Panc1 (cell line): ENCODE measurements at regions not wholly inside any gene's neighbourhood (a gene's known extent, or its start where the extent isn't known, plus 50 kb on each side); places are given as distances from the start of the nearest gene placed in this dataset.

Experiments
- ATAC-seq: fragments of 200-7000 bp; cut with Tn5 transposase; 2 replicates; pipeline ENCODE4 v1.9.1; 2020; ENCODE audit warnings: mild to moderate bottlenecking, moderate library complexity
- BruUV-seq: library from RNA; stranded (reverse); fragments of 400-500 nt; replicated peaks from 2 replicates; lab custom pipeline; 2021; lab: Mats Ljungman, UMichigan
- CTCF ChIA-PET: fragments of 300-600 bp; sonication (Branson Sonifier 250); formaldehyde crosslinking; loops from one replicate; lab custom pipeline; 2022; ENCODE audit warnings: antibody characterized with exemption; lab: Charles Lee
- POLR2A ChIA-PET: fragments of 300-600 bp; sonication (Branson Sonifier 250); formaldehyde crosslinking; loops from one replicate; lab custom pipeline; 2022; ENCODE audit warnings: antibody characterized with exemption; lab: Charles Lee
- DNase-seq: peaks from one replicate; pipeline ENCODE4 v3.0.0-alpha.2; 2010; ENCODE audit warnings: low read depth, low spot score
- H3K27ac ChIP-seq: 2 replicates; pipeline ENCODE4 v1.5.1; 2011; ENCODE audit warnings: mild to moderate bottlenecking, low read length, inconsistent platforms
- H3K27me3 ChIP-seq: fragments of 200-500 bp; sonication (Bioruptor generic); 2 replicates; pipeline ENCODE4 v1.6.0; 2014; ENCODE audit warnings: low read length, inconsistent platforms; ENCODE audit not compliant: control insufficient read depth, insufficient read depth
- H3K36me3 ChIP-seq: fragments of 200-500 bp; sonication (Bioruptor generic); 2 replicates; pipeline ENCODE4 v1.5.1; 2014; ENCODE audit warnings: inconsistent platforms, mild to moderate bottlenecking, low read length, moderate library complexity; ENCODE audit not compliant: control insufficient read depth, insufficient read depth
- H3K4me1 ChIP-seq: 2 replicates; pipeline ENCODE4 v1.5.1; 2011; ENCODE audit warnings: inconsistent platforms, mild to moderate bottlenecking, low read length, moderate library complexity; ENCODE audit not compliant: control insufficient read depth, insufficient read depth
- H3K4me3 ChIP-seq, 2 experiments: 2 replicates each; pipeline ENCODE4 v1.5.1; 2011 to 2012; ENCODE audit warnings: low read depth in 2 of 2, low read length in 2 of 2, mild to moderate bottlenecking in 2 of 2, inconsistent platforms in 1 of 2, moderate library complexity in 1 of 2
- H3K9me3 ChIP-seq: fragments of 200-500 bp; sonication (Bioruptor generic); 2 replicates; pipeline ENCODE4 v1.5.1; 2014; ENCODE audit warnings: low read depth, mild to moderate bottlenecking, inconsistent platforms, low read length, moderate library complexity; ENCODE audit not compliant: control insufficient read depth, insufficient read depth
- POLR2AphosphoS5 ChIP-seq: IDR thresholded peaks from 2 replicates; pipeline ENCODE4 v1.6.1; 2012; ENCODE audit warnings: mild to moderate bottlenecking, low read depth, low read length, moderate library complexity
- SIN3A ChIP-seq: IDR thresholded peaks from 2 replicates; pipeline ENCODE4 v1.6.1; 2012; ENCODE audit warnings: low read depth, mild to moderate bottlenecking, low read length, moderate library complexity, borderline replicate concordance; ENCODE audit not compliant: insufficient read depth
- TCF7L2 ChIP-seq: IDR thresholded peaks from 2 replicates; pipeline ENCODE4 v1.6.1; 2011; ENCODE audit warnings: mild to moderate bottlenecking, low read depth, low read length, inconsistent platforms
- in situ Hi-C: cut with HindIII; loops from 2 replicates; pipeline ENCODE4 v1.10.0; 2016; ENCODE audit warnings: low sequenced_read_pairs, low pct_unique_long_range_greater_than_20kb
- intact Hi-C: fragments of 100-400 bp; cut with micrococcal nuclease; formaldehyde crosslinking; loops from one replicate; pipeline ENCODE4 v1.10.0; 2022; ENCODE audit not compliant: unreplicated experiment
- TF ChIP-seq, protein P1 (sequence below), 2 experiments: IDR thresholded peaks; 2 replicates each; pipeline ENCODE4 v1.6.1; 2011 to 2012; ENCODE audit warnings: low read depth in 2 of 2, control low read depth in 1 of 2, low read length in 1 of 2, mild to moderate bottlenecking in 1 of 2, moderate library complexity in 1 of 2; ENCODE audit not compliant: insufficient read depth in 1 of 2
- TF ChIP-seq, protein P2 (sequence below): fragments of 450-650 bp; IDR thresholded peaks from 2 replicates; pipeline ENCODE4 v1.5.1; 2017; ENCODE audit warnings: mild to moderate bottlenecking

DNA sequence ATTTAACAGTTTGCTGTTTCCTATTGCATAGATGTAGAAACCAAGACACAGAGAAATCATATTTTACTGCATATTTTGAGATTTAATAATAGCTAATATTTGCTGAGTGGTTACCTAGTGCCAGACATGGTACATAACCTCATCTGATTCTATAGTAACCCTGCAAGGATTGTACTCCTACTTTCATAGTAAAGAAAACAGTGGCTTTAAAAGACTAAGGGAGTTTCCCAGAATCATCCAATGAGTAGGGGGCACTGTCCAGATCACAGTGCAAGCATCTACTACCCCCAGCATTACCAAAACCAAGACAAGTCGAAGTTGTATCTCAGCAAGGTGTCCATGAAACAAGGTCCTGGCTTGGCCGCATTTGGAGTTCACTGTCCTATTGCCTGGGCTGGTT is 224.5 kb upstream of the TENM3 start:
- ChIA-PET POLR2A (no interaction called here), CTCF (no interaction called here)
- Histone ChIP-seq H3K4me3 (no peak overlapping the region), H3K27me3 (no peaks in the 10 kb centered on the region), H3K4me1 (no peaks in the 10 kb centered on the region), H3K27ac (no peak overlapping the region), H3K9me3 (no peaks in the 10 kb centered on the region), H3K36me3 (no peaks in the 10 kb centered on the region)
- DNase-seq (no peak), ATAC-seq (no peak)
- intact Hi-C loops (no loop called here), in situ Hi-C loops (no loop called here)
- TF ChIP-seq SIN3A: no peak
- no peak for TF ChIP-seq POLR2AphosphoS5
- TF ChIP-seq TCF7L2: no peak
- TF ChIP-seq, protein P1, sequence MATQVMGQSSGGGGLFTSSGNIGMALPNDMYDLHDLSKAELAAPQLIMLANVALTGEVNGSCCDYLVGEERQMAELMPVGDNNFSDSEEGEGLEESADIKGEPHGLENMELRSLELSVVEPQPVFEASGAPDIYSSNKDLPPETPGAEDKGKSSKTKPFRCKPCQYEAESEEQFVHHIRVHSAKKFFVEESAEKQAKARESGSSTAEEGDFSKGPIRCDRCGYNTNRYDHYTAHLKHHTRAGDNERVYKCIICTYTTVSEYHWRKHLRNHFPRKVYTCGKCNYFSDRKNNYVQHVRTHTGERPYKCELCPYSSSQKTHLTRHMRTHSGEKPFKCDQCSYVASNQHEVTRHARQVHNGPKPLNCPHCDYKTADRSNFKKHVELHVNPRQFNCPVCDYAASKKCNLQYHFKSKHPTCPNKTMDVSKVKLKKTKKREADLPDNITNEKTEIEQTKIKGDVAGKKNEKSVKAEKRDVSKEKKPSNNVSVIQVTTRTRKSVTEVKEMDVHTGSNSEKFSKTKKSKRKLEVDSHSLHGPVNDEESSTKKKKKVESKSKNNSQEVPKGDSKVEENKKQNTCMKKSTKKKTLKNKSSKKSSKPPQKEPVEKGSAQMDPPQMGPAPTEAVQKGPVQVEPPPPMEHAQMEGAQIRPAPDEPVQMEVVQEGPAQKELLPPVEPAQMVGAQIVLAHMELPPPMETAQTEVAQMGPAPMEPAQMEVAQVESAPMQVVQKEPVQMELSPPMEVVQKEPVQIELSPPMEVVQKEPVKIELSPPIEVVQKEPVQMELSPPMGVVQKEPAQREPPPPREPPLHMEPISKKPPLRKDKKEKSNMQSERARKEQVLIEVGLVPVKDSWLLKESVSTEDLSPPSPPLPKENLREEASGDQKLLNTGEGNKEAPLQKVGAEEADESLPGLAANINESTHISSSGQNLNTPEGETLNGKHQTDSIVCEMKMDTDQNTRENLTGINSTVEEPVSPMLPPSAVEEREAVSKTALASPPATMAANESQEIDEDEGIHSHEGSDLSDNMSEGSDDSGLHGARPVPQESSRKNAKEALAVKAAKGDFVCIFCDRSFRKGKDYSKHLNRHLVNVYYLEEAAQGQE (IDR thresholded peaks at IDR 0.05; ENCODE audit: insufficient read depth in 1 of 2, low read depth in 2 of 2, low read length in 1 of 2): no peak
- TF ChIP-seq, protein P2, sequence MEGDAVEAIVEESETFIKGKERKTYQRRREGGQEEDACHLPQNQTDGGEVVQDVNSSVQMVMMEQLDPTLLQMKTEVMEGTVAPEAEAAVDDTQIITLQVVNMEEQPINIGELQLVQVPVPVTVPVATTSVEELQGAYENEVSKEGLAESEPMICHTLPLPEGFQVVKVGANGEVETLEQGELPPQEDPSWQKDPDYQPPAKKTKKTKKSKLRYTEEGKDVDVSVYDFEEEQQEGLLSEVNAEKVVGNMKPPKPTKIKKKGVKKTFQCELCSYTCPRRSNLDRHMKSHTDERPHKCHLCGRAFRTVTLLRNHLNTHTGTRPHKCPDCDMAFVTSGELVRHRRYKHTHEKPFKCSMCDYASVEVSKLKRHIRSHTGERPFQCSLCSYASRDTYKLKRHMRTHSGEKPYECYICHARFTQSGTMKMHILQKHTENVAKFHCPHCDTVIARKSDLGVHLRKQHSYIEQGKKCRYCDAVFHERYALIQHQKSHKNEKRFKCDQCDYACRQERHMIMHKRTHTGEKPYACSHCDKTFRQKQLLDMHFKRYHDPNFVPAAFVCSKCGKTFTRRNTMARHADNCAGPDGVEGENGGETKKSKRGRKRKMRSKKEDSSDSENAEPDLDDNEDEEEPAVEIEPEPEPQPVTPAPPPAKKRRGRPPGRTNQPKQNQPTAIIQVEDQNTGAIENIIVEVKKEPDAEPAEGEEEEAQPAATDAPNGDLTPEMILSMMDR: no peak
- no TSS peak for BruUV-seq

DNA sequence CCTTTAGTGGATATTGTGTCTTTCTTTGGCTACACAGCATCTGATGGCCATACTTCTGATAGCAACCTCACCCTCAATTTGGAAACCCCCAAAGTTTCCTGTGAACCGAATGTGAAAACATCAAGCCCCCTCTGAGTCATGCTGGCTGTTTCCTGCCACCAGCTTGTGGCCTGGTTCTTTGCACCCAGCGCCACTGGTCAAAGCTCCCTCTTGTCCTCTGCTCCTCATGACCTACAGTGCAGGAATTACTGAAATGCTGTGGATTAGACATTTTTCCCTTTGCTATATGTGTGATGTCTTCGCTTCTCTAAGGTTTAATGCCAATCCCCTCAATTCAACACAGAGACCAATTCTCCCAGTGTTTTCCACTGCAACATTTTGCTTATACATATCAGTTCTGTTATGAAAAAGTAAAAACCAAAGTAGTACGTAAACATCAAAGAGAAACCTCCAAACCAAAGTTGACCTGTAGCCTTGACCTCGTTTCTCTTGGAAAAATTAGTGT is 224.0 kb upstream of the TENM3 start:
- Histone ChIP-seq H3K4me3 (no peak overlapping the region), H3K4me1 (no peaks in the 10 kb centered on the region), H3K36me3 (no peaks in the 10 kb centered on the region), H3K27me3 (no peaks in the 10 kb centered on the region), H3K9me3 (no peaks in the 10 kb centered on the region), H3K27ac (no peak overlapping the region)
- no peak for DNase-seq
- no peak for TF ChIP-seq POLR2AphosphoS5
- TF ChIP-seq, protein P2: no peak
- no peak for TF ChIP-seq SIN3A
- TF ChIP-seq, protein P1 (IDR thresholded peaks at IDR 0.05; ENCODE audit: insufficient read depth in 1 of 2, low read depth in 2 of 2, low read length in 1 of 2): no peak
- no peak for TF ChIP-seq TCF7L2
- intact Hi-C loops (no loop called here), in situ Hi-C loops (no loop called here)
- ATAC-seq: no peak
- BruUV-seq: no TSS peak
- ChIA-PET POLR2A (no interaction called here), CTCF (no interaction called here)
